Endodermal cell (in vitro differentiated cells): ENCODE measurements at regions not wholly inside any gene's neighbourhood (a gene's known extent, or its start where the extent isn't known, plus 50 kb on each side); places are given as distances from the start of the nearest gene placed in this dataset.

Source experiments
- DNase-seq: peaks from one replicate; pipeline ENCODE4 v3.0.0-alpha.2; 2017
- H3K27ac ChIP-seq: 2 replicates; pipeline ENCODE4 v1.5.1; 2013; ENCODE audit warnings: mild to moderate bottlenecking, low read depth, low read length, moderate library complexity
- H3K27me3 ChIP-seq: 2 replicates; pipeline ENCODE4 v1.6.1; 2013; ENCODE audit warnings: mild to moderate bottlenecking, low read length, moderate library complexity; ENCODE audit not compliant: insufficient read depth, control insufficient read depth, poor library complexity, severe bottlenecking
- H3K36me3 ChIP-seq: 2 replicates; pipeline ENCODE4 v1.7.0; 2013; ENCODE audit warnings: mild to moderate bottlenecking, low read length, moderate library complexity; ENCODE audit not compliant: control insufficient read depth, insufficient read depth
- H3K4me1 ChIP-seq: one replicate; pipeline ENCODE4 v1.7.0; 2013; ENCODE audit warnings: low read length; ENCODE audit not compliant: control insufficient read depth, insufficient read depth
- H3K4me3 ChIP-seq: 2 replicates; pipeline ENCODE4 v1.5.1; 2013; ENCODE audit warnings: mild to moderate bottlenecking, low read length, moderate library complexity
- H3K9ac ChIP-seq: 2 replicates; pipeline ENCODE4 v1.6.1; 2013; ENCODE audit warnings: mild to moderate bottlenecking, low read length, moderate library complexity; ENCODE audit not compliant: poor library complexity, severe bottlenecking; ENCODE audit errors: extremely low read depth
- H3K9me3 ChIP-seq: 2 replicates; pipeline ENCODE4 v1.6.1; 2013; ENCODE audit warnings: mild to moderate bottlenecking, low read length, moderate library complexity; ENCODE audit not compliant: control insufficient read depth
- H3K27ac Mint-ChIP-seq: 2 replicates; pipeline ENCODE4 v1.8.0; 2020; ENCODE audit warnings: mixed read lengths
- H3K27me3 Mint-ChIP-seq: 2 replicates; pipeline ENCODE4 v1.8.0; 2021; ENCODE audit warnings: mild to moderate bottlenecking, mixed read lengths; ENCODE audit not compliant: insufficient read depth
- H3K36me3 Mint-ChIP-seq: 2 replicates; pipeline ENCODE4 v1.8.0; 2020; ENCODE audit warnings: low read depth, mixed read lengths
- H3K4me1 Mint-ChIP-seq: 2 replicates; pipeline ENCODE4 v1.8.0; 2020; ENCODE audit warnings: mixed read lengths
- H3K4me3 Mint-ChIP-seq: 2 replicates; pipeline ENCODE4 v1.8.0; 2020; ENCODE audit warnings: mild to moderate bottlenecking, moderate library complexity, mixed read lengths
- H3K9me3 Mint-ChIP-seq: 2 replicates; pipeline ENCODE4 v1.8.0; 2020; ENCODE audit warnings: mild to moderate bottlenecking, mixed read lengths
- WGBS, 2 experiments: methylation state at CpG; one replicate each; pipeline versions ENCODE4 v1.1.5 to v1.1.7; 2013; ENCODE audit warnings: missing lambda C conversion rate in 2 of 2, mixed read lengths in 1 of 2; ENCODE audit not compliant: insufficient coverage in 1 of 2, insufficient read length in 1 of 2; 5-methylcytosine and 5-hydroxymethylcytosine counted together
- TF ChIP-seq, protein P1 (sequence below): fragments of 200-600 bp; sonication (generic); conservative IDR thresholded peaks from 2 replicates; pipeline ENCODE4 v1.5.0; 2021; ENCODE audit warnings: antibody characterized with exemption, mild to moderate bottlenecking

DNA sequence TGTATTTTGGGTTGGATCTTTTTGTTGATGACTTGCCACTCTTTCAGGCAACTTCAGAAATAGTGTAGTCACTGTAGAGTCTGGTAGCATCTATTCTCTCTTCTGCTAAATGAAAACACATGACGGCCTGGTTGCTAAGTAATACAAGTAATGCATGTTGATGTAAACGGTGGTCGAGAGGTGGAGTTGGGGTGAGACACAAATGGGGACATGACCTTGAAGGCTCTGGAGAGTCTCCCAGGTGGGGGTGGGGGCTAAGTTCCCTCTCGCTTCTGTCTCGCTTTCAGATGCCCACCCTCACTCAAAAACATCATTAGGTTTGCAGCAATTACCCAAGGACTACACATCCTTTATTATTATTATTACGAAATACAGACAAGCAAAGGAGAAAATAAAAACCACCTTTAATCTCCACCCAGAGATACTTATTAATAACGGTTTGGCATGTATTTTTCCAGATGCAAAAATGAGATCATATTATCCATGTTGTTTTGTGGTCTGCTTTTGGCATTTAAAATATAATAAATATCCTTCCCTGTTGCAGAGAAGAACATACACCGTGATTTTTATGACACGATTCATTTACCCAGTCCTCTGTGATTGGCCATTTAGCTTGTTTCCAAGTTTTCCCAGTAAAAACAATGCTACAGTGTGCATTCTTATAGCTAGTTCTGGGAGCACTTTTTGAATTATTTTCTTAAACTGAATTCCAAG, 138.1 kb downstream of the MIS18A start:
- H3K4me3 Mint-ChIP-seq: no peak overlapping the region
- 82 to 94% methylated on average over 4 to 9 of the region's 9 CpGs for WGBS, 2 experiments

DNA sequence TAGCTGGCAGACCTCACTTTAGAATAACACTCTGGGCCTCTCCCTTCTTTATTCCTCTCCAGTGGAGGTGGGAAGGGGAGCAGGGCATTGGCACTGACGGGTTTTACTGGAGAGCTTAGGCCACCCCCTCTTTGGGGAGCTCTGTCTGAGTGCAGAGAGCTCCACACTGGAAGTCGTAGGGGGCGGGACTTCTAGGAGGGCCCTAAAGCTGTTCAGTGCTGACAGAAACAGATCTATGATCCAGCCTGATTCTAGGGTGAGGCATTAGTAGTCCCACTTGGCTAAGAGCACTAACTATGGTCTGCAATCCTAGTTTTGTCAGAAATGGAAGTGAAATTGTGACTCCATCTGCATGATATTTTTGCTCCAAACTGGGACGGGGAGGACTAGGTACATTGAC, 138.7 kb downstream of the MIS18A start:
- Mint-ChIP-seq H3K27ac (no peak overlapping the region), H3K4me3 (no peak overlapping the region)
- WGBS, 2 experiments: 76 to 90% methylated on average over 2 to 4 of the region's 4 CpGs

More for the DNA sequence above, 138.1 kb downstream of the MIS18A start:
- H3K27ac ChIP-seq: no peak overlapping the region
- peaks cover 10% of the 10 kb centered on the region for H3K9me3 ChIP-seq
- peaks cover 7% of the 10 kb centered on the region for H3K27me3 Mint-ChIP-seq
- H3K9ac ChIP-seq: no peak overlapping the region
- no peak overlapping the region for H3K27ac Mint-ChIP-seq
- no peak for DNase-seq
- TF ChIP-seq, protein P1, sequence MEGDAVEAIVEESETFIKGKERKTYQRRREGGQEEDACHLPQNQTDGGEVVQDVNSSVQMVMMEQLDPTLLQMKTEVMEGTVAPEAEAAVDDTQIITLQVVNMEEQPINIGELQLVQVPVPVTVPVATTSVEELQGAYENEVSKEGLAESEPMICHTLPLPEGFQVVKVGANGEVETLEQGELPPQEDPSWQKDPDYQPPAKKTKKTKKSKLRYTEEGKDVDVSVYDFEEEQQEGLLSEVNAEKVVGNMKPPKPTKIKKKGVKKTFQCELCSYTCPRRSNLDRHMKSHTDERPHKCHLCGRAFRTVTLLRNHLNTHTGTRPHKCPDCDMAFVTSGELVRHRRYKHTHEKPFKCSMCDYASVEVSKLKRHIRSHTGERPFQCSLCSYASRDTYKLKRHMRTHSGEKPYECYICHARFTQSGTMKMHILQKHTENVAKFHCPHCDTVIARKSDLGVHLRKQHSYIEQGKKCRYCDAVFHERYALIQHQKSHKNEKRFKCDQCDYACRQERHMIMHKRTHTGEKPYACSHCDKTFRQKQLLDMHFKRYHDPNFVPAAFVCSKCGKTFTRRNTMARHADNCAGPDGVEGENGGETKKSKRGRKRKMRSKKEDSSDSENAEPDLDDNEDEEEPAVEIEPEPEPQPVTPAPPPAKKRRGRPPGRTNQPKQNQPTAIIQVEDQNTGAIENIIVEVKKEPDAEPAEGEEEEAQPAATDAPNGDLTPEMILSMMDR: no peak
- H3K4me3 ChIP-seq: no peak overlapping the region
- H3K36me3 ChIP-seq: no peaks in the 10 kb centered on the region
- no peaks in the 10 kb centered on the region for H3K36me3 Mint-ChIP-seq
- H3K4me1 ChIP-seq: peaks cover 12% of the 10 kb centered on the region
- H3K9me3 Mint-ChIP-seq: peaks cover 12% of the 10 kb centered on the region
- no peaks in the 10 kb centered on the region for H3K27me3 ChIP-seq
- peaks cover 26% of the 10 kb centered on the region for H3K4me1 Mint-ChIP-seq

DNA sequence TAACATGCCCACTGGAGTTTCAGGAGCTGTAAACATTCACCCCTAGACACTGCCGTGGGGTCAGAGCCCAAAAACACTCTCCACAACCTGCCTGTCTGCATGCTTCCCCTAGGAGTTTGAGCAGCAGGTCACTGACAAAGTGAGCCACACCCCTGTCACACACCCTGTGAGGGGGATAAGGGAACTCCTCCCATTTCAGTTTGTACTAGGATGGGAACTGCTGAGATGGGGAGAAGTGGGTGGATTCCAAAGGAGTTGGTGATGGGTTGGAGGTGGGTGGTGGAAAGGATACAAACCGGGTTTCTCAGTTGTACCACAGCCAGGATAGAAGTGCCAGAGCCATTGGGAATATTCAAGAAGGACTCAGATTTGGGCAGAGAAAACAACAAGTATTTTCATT, 140.2 kb downstream of the MIS18A start:
- Mint-ChIP-seq H3K9me3 (peaks cover 12% of the 10 kb centered on the region), H3K27me3 (peaks cover 7% of the 10 kb centered on the region), H3K4me3 (no peak overlapping the region), H3K4me1 (peaks cover 25% of the 10 kb centered on the region), H3K36me3 (no peaks in the 10 kb centered on the region), H3K27ac (no peak overlapping the region)
- WGBS, 2 experiments: 87 to 100% methylated on average over 1 to 2 of the region's 2 CpGs
- H3K4me1 ChIP-seq: peaks cover 12% of the 10 kb centered on the region
- H3K27me3 ChIP-seq: no peaks in the 10 kb centered on the region
- peaks cover 10% of the 10 kb centered on the region for H3K9me3 ChIP-seq
- H3K27ac ChIP-seq: no peak overlapping the region
- no peak overlapping the region for H3K9ac ChIP-seq
- no peak overlapping the region for H3K4me3 ChIP-seq
- peak; percentile 42 for DNase-seq
- H3K36me3 ChIP-seq: no peaks in the 10 kb centered on the region
- TF ChIP-seq, protein P1: no peak

More for the DNA sequence above, 138.7 kb downstream of the MIS18A start:
- Mint-ChIP-seq H3K9me3 (peaks cover 12% of the 10 kb centered on the region), H3K36me3 (no peaks in the 10 kb centered on the region), H3K27me3 (peaks cover 7% of the 10 kb centered on the region), H3K4me1 (peaks cover 26% of the 10 kb centered on the region)
- Histone ChIP-seq H3K36me3 (no peaks in the 10 kb centered on the region), H3K27ac (no peak overlapping the region), H3K4me1 (peaks cover 12% of the 10 kb centered on the region), H3K27me3 (no peaks in the 10 kb centered on the region), H3K9me3 (peaks cover 10% of the 10 kb centered on the region), H3K4me3 (no peak overlapping the region), H3K9ac (no peak overlapping the region)
- TF ChIP-seq, protein P1: no peak
- peak; percentile 13 for DNase-seq
